ENCODE measurements at regions not wholly inside any gene's neighbourhood (a gene's known extent, or its start where the extent isn't known, plus 50 kb on each side); places are given as distances from the start of the nearest gene placed in this dataset.

- H2AFZ ChIP-seq (replicated peaks; ENCODE audit: low read length, poor library complexity) = peak overlapping the region; percentile 69
- in situ Hi-C loops (cut with MboI; ENCODE audit: low sequenced_read_pairs) (no loop called here), intact Hi-C loops (cut with micrococcal nuclease) (no loop called here), dilution Hi-C loops (cut with HindIII; ENCODE audit: low sequenced_read_pairs, unreplicated experiment) (no loop called here)
- POLR2A ChIA-PET (ENCODE audit: unreplicated experiment) = no interaction called here
- no TSS peak for BruUV-seq (replicated peaks)
- TF ChIP-seq CHD1 (IDR thresholded peaks at IDR 0.05; ENCODE audit: low read depth, low read length) (no peak), MAZ (IDR thresholded peaks at IDR 0.05; ENCODE audit: borderline replicate concordance, low read depth, low read length) (no peak), RFX5 (IDR thresholded peaks at IDR 0.05; ENCODE audit: low read depth, low read length) (no peak), NFE2L2 (IDR thresholded peaks at IDR 0.05; ENCODE audit: low read depth, low read length) (no peak), USF2 (IDR thresholded peaks at IDR 0.05; ENCODE audit: low read depth, low read length) (no peak), CTCF (conservative IDR thresholded peaks at IDR 0.05; ENCODE audit: low read depth, low read length) (no peak), FOS (IDR thresholded peaks at IDR 0.05; ENCODE audit: low read depth, low read length) (no peak), CEBPB (IDR thresholded peaks at IDR 0.05; ENCODE audit: low read depth, low read length) (no peak), MXI1 (IDR thresholded peaks at IDR 0.05; ENCODE audit: borderline replicate concordance, low read depth, low read length) (no peak), RCOR1 (IDR thresholded peaks at IDR 0.05; ENCODE audit: insufficient replicate concordance, low read length) (no peak), SMC3 (IDR thresholded peaks at IDR 0.05; ENCODE audit: low read depth, low read length) (no peak), ELK1 (IDR thresholded peaks at IDR 0.05; ENCODE audit: borderline replicate concordance, low read depth, low read length) (no peak), RAD21 (IDR thresholded peaks at IDR 0.05; ENCODE audit: low read length) (no peak), MAFK (IDR thresholded peaks at IDR 0.05; ENCODE audit: low read depth, low read length) (no peak)
- H3K56ac ChIP-seq (ENCODE audit: extremely low read depth, insufficient read depth, low read length) = no peak overlapping the region
- no peaks in the 10 kb centered on the region for H4K20me1 ChIP-seq (ENCODE audit: insufficient read depth, low read length)
- H3K27ac ChIP-seq (ENCODE audit: insufficient read depth, low read length) = no peak overlapping the region
- H3K4ac ChIP-seq (ENCODE audit: low read depth, low read length) = no peak overlapping the region
- peak overlapping the region; percentile 63; the same call in 1 of the 2 replicates for H2BK120ac ChIP-seq (ENCODE audit: low read depth, low read length)
- no peak overlapping the region for H3K9ac ChIP-seq (ENCODE audit: low read depth, low read length)
- no peak overlapping the region for H2AK9ac ChIP-seq (replicated peaks; ENCODE audit: low read depth, low read length, poor library complexity)
- peak overlapping the region; percentile 8; the same call in 1 of the 2 replicates for H2BK20ac ChIP-seq (ENCODE audit: low read depth, low read length)
- H3K18ac ChIP-seq (ENCODE audit: low read depth, low read length) = peak overlapping the region; percentile 53; the same call in 1 of the 2 replicates
- H2AK5ac ChIP-seq (ENCODE audit: low read depth, low read length) = no peak overlapping the region
- H3K4me3 ChIP-seq (ENCODE audit: insufficient read depth, low read depth, low read length) = no peak overlapping the region
- no peaks in the 10 kb centered on the region for H3K9me1 ChIP-seq (ENCODE audit: insufficient read depth, low read length)
- peak; percentile 77 for ATAC-seq (ENCODE audit: low read depth)
- no peaks in the 10 kb centered on the region for H3K9me3 ChIP-seq (ENCODE audit: control insufficient read depth, insufficient read depth, low read length)
- H3K14ac ChIP-seq (replicated peaks; ENCODE audit: low read depth, low read length) = peak overlapping the region; percentile 35; the same call in 1 of the 2 replicates
- H3K23ac ChIP-seq (ENCODE audit: low read depth, low read length) = peak overlapping the region; percentile 9; the same call in 1 of the 2 replicates
- peaks cover 3% of the 10 kb centered on the region; the same call in 1 of the 2 replicates for H3K4me1 ChIP-seq (ENCODE audit: control insufficient read depth, insufficient read depth, low read length)
- peak; percentile 44 for DNase-seq
- WGBS, 2 experiments (ENCODE audit: extremely low coverage in 2 of 2, insufficient read length in 1 of 2) = no CpG with 5 or more reads among the region's 7 CpGs
- no peak overlapping the region for H2BK5ac ChIP-seq (ENCODE audit: low read depth, low read length, poor library complexity, severe bottlenecking)
- H3K36me3 ChIP-seq (ENCODE audit: control insufficient read depth, insufficient read depth, low read length) = no peaks in the 10 kb centered on the region
- no peak overlapping the region for H4K91ac ChIP-seq (ENCODE audit: insufficient read depth, low read depth, low read length)
- no peak overlapping the region; the same call in 1 of the 2 replicates for H3K4me2 ChIP-seq (ENCODE audit: low read depth, low read length)
- CTCF ChIA-PET = no interaction called here
- peak overlapping the region in 1 of 2 experiments; percentile 7; a peak in 1 of 4 replicates for H4K8ac ChIP-seq (ENCODE audit: low read depth in 2 of 2, low read length in 2 of 2)
- no peak overlapping the region for H2BK15ac ChIP-seq (ENCODE audit: low read depth, low read length)
- no peaks in the 10 kb centered on the region for H3K79me1 ChIP-seq (ENCODE audit: low read depth in 1 of 2, low read length in 2 of 2)
- H3K27me3 ChIP-seq (ENCODE audit: control insufficient read depth, insufficient read depth, low read length) = no peaks in the 10 kb centered on the region
- H4K5ac ChIP-seq (ENCODE audit: low read depth, low read length) = no peak overlapping the region
These were observed 105.2 kb downstream of the SLITRK6 start for GRCh38 chr13:85693889-85694511.

Data from IMR-90 (cell line).